A549 (cell line): ENCODE measurements at regions not wholly inside any gene's neighbourhood (a gene's known extent, or its start where the extent isn't known, plus 50 kb on each side); places are given as distances from the start of the nearest gene placed in this dataset.

ENCODE experiments used
- ATAC-seq, 2 experiments: fragments of 200-7000 bp in 1 of 2; fragments of >200 bp in 1 of 2; cut with Nextera tagmentation in 1 of 2; cut with Tn5 transposase in 1 of 2; 3 replicates each; pipeline versions ENCODE4 v1.8.0 to v1.9.1; 2018 to 2020; ENCODE audit warnings: mild to moderate bottlenecking in 1 of 2, moderate library complexity in 1 of 2
- CTCF ChIA-PET: fragments of 300-600 bp; sonication (Branson Sonifier 250); formaldehyde crosslinking; extraction: SDS; loops from one replicate; lab custom pipeline; 2021; ENCODE audit warnings: antibody characterized with exemption, inconsistent platforms; lab: Yijun Ruan, JAX
- POLR2A ChIA-PET: fragments of 350-600 bp; formaldehyde crosslinking; extraction: SDS; loops from one replicate; lab custom pipeline; 2021; ENCODE audit warnings: antibody characterized with exemption, inconsistent platforms; lab: Yijun Ruan, JAX
- DNase-seq, 2 experiments: peaks; one replicate each; pipeline versions ENCODE4 v3.0.0 to v3.0.0-alpha.2; 2011 to 2016; ENCODE audit warnings: low read depth in 1 of 2, low spot score in 1 of 2
- FAIRE-seq: peaks from 2 replicates; lab custom pipeline; 2011; peaks lifted over from hg19 to GRCh38; lab: Jason Lieb, UNC
- H3K27ac ChIP-seq, 2 experiments: fragments of >200 bp; sonication (Bioruptor Twin); formaldehyde crosslinking; 3 replicates each; pipeline ENCODE4 v1.5.1; 2016 to 2017
- H3K4me1 ChIP-seq: fragments of >200 bp; sonication (Bioruptor Twin); formaldehyde crosslinking; 3 replicates; pipeline ENCODE4 v1.6.1; 2016
- H3K4me2 ChIP-seq: fragments of >200 bp; sonication (Bioruptor Twin); formaldehyde crosslinking; 3 replicates; pipeline ENCODE4 v1.6.1; 2016
- H3K4me3 ChIP-seq: fragments of >200 bp; sonication (Bioruptor Twin); formaldehyde crosslinking; 3 replicates; pipeline ENCODE4 v1.5.1; 2016
- H3K9me3 ChIP-seq: fragments of >200 bp; sonication (Bioruptor Twin); formaldehyde crosslinking; 3 replicates; pipeline ENCODE4 v1.6.1; 2016
- CBX2 ChIP-seq: fragments of 200-600 bp; sonication (generic); IDR thresholded peaks from 2 replicates; pipeline ENCODE4 v1.6.1; 2016; ENCODE audit warnings: low read depth, mild to moderate bottlenecking, borderline replicate concordance
- FOSL2 ChIP-seq, 2 experiments: fragments of 450-650 bp in 1 of 2; fragments of >200 bp in 1 of 2; sonication (Bioruptor Twin) in 1 of 2; formaldehyde crosslinking; IDR thresholded peaks; 2 replicates each; pipeline versions ENCODE4 v1.5.0 to v1.6.1; 2016 to 2020; ENCODE audit warnings: mild to moderate bottlenecking in 1 of 2, moderate library complexity in 1 of 2
- HEYL ChIP-seq: fragments of 250-450 bp; sonication (Bioruptor Pico); IDR thresholded peaks from 2 replicates; pipeline ENCODE4 v1.8.0; 2021; ENCODE audit warnings: mild to moderate bottlenecking, moderate library complexity
- HOXB13 ChIP-seq: fragments of 250-450 bp; sonication (Bioruptor Pico); IDR thresholded peaks from 2 replicates; pipeline ENCODE4 v1.5.0; 2020; ENCODE audit warnings: low read depth, mild to moderate bottlenecking, moderate library complexity
- HOXB5 ChIP-seq: fragments of 250-450 bp; sonication (Bioruptor Pico); IDR thresholded peaks from 2 replicates; pipeline ENCODE4 v1.5.0; 2020; ENCODE audit warnings: mild to moderate bottlenecking, moderate library complexity
- JUNB ChIP-seq: fragments of >200 bp; sonication (Bioruptor Twin); formaldehyde crosslinking; IDR thresholded peaks from 2 replicates; pipeline ENCODE4 v1.6.1; 2016
- MYC ChIP-seq: IDR thresholded peaks from 2 replicates; pipeline ENCODE4 v1.6.1; 2012; ENCODE audit warnings: mild to moderate bottlenecking, inconsistent platforms, low read length, improper control_type of control experiment, borderline replicate concordance
- NFE2L2 ChIP-seq: fragments of 150-350 bp; conservative IDR thresholded peaks from 2 replicates; pipeline ENCODE4 v1.6.1; 2014; ENCODE audit warnings: low read length
- NPAS2 ChIP-seq: fragments of 250-450 bp; sonication (Bioruptor Pico); IDR thresholded peaks from 2 replicates; pipeline ENCODE4 v1.8.0; 2022; ENCODE audit warnings: mild to moderate bottlenecking, moderate library complexity, borderline replicate concordance
- POLR2A ChIP-seq: IDR thresholded peaks from 2 replicates; pipeline ENCODE4 v1.6.1; 2012; ENCODE audit warnings: mild to moderate bottlenecking, low read length
- RAD21 ChIP-seq, 2 experiments: fragments of >200 bp in 1 of 2; sonication (Bioruptor Twin) in 1 of 2; formaldehyde crosslinking in 1 of 2; IDR thresholded peaks in 1 of 2; conservative IDR thresholded peaks in 1 of 2; 2 replicates in 1 of 2; 3 replicates in 1 of 2; pipeline ENCODE4 v1.6.1; 2012 to 2018; ENCODE audit warnings: inconsistent platforms in 1 of 2
- RCOR1 ChIP-seq: fragments of 150-350 bp; IDR thresholded peaks from 2 replicates; pipeline ENCODE4 v1.6.1; 2014; ENCODE audit warnings: antibody characterized with exemption, low read length, low read depth
- RFX5 ChIP-seq: fragments of 450-650 bp; IDR thresholded peaks from 2 replicates; pipeline ENCODE4 v1.7.1; 2014; ENCODE audit warnings: antibody characterized with exemption, mild to moderate bottlenecking, moderate library complexity
- RNF2 ChIP-seq: fragments of 200-600 bp; sonication (generic); IDR thresholded peaks from 2 replicates; pipeline ENCODE4 v1.6.1; 2016; ENCODE audit warnings: low read depth, mild to moderate bottlenecking, antibody characterized with exemption, moderate library complexity, borderline replicate concordance
- ZC3H11A ChIP-seq: fragments of 450-650 bp; IDR thresholded peaks from 2 replicates; pipeline ENCODE4 v1.6.1; 2014; ENCODE audit warnings: antibody characterized with exemption, mild to moderate bottlenecking
- WGBS: methylation state at CpG from one replicate; pipeline ENCODE4 v1.1.6; 2017; ENCODE audit errors: missing lambda C conversion rate; 5-methylcytosine and 5-hydroxymethylcytosine counted together
- TF ChIP-seq, protein P1 (sequence below): fragments of >200 bp; sonication (Bioruptor Twin); formaldehyde crosslinking; IDR thresholded peaks from 3 replicates; pipeline ENCODE4 v1.6.1; 2016
- TF ChIP-seq, protein P2 (sequence below): fragments of 150-350 bp; IDR thresholded peaks from 2 replicates; pipeline ENCODE4 v1.6.1; 2014; ENCODE audit warnings: low read depth, mild to moderate bottlenecking, low read length
- TF ChIP-seq, protein P3 (sequence below): fragments of >200 bp; sonication (Bioruptor Twin); formaldehyde crosslinking; IDR thresholded peaks from 2 replicates; pipeline ENCODE4 v1.6.1; 2016
- TF ChIP-seq, protein P4 (sequence below): fragments of 450-650 bp; IDR thresholded peaks from 2 replicates; pipeline ENCODE4 v1.6.1; 2014; ENCODE audit warnings: antibody characterized with exemption

DNA sequence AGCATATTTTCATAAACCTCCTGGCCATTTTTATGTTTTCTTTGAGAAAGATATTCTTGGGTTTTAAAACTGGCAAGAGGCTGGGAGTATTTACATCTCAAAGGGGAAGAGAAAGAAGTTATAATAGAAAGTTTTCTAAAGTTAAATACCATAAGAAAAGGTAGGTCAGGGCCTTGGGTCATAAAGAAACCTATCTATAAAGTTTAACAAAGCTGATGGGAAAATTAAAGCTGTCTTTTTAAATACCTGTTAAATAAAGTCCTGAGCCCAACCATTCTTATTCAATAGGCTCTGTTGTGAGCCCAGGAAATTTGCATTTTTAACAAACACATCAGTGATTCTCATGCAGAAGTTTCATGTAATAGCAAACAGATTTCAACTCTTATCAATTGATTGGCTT, 451.8 kb upstream of the INTU start (continued):
- TF ChIP-seq, protein P1, sequence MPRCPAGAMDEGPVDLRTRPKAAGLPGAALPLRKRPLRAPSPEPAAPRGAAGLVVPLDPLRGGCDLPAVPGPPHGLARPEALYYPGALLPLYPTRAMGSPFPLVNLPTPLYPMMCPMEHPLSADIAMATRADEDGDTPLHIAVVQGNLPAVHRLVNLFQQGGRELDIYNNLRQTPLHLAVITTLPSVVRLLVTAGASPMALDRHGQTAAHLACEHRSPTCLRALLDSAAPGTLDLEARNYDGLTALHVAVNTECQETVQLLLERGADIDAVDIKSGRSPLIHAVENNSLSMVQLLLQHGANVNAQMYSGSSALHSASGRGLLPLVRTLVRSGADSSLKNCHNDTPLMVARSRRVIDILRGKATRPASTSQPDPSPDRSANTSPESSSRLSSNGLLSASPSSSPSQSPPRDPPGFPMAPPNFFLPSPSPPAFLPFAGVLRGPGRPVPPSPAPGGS = no peak

DNA sequence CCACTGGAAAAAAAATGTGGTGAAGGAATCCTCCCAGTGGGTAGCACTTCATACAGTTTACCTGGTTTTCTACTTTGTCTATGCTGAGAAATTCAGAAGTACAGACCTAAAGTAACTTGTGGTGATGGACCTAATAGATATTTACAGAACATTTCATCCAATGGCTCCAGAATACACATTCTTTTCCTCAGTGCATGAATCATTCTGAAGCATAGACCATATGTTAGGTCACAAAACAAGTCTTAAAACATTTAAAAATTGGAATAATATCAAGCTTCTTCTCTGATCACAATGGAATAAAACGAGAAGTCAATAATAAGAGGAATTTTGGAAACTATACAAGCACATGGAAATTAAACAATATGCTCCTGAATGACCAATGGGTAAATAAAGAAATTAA, 450.1 kb upstream of the INTU start:
- ChIA-PET CTCF (no interaction called here), POLR2A (no interaction called here)
- DNase-seq (no peak), ATAC-seq (no peak), FAIRE-seq (no peak)
- Histone ChIP-seq H3K27ac (no peak overlapping the region), H3K9me3 (no peaks in the 10 kb centered on the region), H3K4me1 (no peaks in the 10 kb centered on the region), H3K4me3 (no peak overlapping the region), H3K4me2 (no peak overlapping the region)
- WGBS = 6% methylated on average over 1 of the region's 1 CpG
- TF ChIP-seq HEYL (CRISPR knock-in tag) (no peak), HOXB13 (CRISPR knock-in tag) (no peak), HOXB5 (no peak)
- TF ChIP-seq, protein P2, sequence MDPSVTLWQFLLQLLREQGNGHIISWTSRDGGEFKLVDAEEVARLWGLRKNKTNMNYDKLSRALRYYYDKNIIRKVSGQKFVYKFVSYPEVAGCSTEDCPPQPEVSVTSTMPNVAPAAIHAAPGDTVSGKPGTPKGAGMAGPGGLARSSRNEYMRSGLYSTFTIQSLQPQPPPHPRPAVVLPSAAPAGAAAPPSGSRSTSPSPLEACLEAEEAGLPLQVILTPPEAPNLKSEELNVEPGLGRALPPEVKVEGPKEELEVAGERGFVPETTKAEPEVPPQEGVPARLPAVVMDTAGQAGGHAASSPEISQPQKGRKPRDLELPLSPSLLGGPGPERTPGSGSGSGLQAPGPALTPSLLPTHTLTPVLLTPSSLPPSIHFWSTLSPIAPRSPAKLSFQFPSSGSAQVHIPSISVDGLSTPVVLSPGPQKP = no peak
- TF ChIP-seq, protein P3, sequence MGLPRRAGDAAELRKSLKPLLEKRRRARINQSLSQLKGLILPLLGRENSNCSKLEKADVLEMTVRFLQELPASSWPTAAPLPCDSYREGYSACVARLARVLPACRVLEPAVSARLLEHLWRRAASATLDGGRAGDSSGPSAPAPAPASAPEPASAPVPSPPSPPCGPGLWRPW = no peak

DNA sequence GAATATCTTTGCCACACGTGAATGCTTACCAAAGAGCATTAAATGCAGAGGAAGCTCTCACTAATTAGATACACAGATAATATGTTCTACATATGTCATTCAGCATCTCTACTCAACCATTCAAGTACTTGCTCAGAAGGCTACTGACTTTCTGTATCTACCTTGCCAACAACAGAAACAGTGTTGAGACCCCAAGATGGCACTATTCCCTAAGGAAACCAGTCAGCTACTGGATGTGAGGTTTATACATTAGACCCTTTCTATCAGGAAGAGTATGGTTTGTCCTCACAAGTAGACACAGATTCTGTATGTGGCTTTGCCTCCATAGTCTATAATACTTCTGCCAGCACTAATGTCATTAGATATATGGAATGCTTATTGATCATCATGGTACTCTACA, 443.9 kb upstream of the INTU start:
- Histone ChIP-seq H3K9me3 (no peaks in the 10 kb centered on the region), H3K4me2 (no peak overlapping the region), H3K27ac (no peak overlapping the region), H3K4me1 (no peaks in the 10 kb centered on the region), H3K4me3 (no peak overlapping the region)
- FAIRE-seq = no peak
- ChIA-PET POLR2A (no interaction called here), CTCF (no interaction called here)
- peak in 1 of 2 experiments; percentile 1 for DNase-seq
- no peak for TF ChIP-seq RNF2
- TF ChIP-seq CBX2 = no peak
- no peak for TF ChIP-seq JUNB
- no peak for ATAC-seq
- WGBS = 0% methylated on average over 1 of the region's 1 CpG

DNA sequence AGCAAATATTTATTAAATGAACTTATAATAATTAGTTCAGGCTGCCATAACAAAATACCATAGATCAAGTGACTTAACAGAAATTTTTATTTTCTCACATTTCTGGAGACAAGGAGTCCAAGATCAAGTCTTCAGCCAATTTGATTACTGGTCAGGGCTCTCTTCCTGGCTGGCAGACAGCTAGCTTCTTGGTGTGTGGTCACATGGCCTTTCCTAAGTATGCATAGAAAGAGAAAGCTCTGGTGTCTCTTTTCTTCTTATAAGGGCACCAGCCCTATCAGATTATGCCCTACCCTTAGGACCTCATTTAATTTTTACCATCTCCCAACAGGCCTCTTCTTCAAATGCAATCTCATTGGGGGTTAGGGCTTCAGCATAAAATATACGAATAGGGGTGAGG, 438.5 kb upstream of the INTU start:
- POLR2A ChIA-PET = no interaction called here
- no peak for FAIRE-seq
- Histone ChIP-seq H3K4me1 (no peaks in the 10 kb centered on the region), H3K27ac (no peak overlapping the region), H3K9me3 (no peaks in the 10 kb centered on the region), H3K4me3 (no peak overlapping the region), H3K4me2 (no peak overlapping the region)
- TF ChIP-seq MYC = no peak
- no peak for TF ChIP-seq NPAS2 (CRISPR knock-in tag)
- no peak for TF ChIP-seq POLR2A
- TF ChIP-seq JUNB = no peak
- TF ChIP-seq, protein P4, sequence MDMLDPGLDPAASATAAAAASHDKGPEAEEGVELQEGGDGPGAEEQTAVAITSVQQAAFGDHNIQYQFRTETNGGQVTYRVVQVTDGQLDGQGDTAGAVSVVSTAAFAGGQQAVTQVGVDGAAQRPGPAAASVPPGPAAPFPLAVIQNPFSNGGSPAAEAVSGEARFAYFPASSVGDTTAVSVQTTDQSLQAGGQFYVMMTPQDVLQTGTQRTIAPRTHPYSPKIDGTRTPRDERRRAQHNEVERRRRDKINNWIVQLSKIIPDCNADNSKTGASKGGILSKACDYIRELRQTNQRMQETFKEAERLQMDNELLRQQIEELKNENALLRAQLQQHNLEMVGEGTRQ = no peak
- TF ChIP-seq RFX5 = no peak
- TF ChIP-seq, protein P1 = no peak
- TF ChIP-seq ZC3H11A = no peak
- TF ChIP-seq RAD21 (conservative IDR thresholded peaks at IDR 0.05 in 1 of 2, IDR thresholded peaks at IDR 0.05 in 1 of 2) = no peak
- TF ChIP-seq RNF2 = no peak
- TF ChIP-seq FOSL2 (IDR thresholded peaks at IDR 0.05) = no peak
- TF ChIP-seq FOSL2 (CRISPR knock-in tag; IDR thresholded peaks at IDR 0.05) = no peak
- TF ChIP-seq NFE2L2 = no peak
- no peak for TF ChIP-seq RCOR1
- ATAC-seq = no peak
- DNase-seq = no peak
- CTCF ChIA-PET = no interaction called here
- 16% methylated on average over 1 of the region's 1 CpG for WGBS
